Fibroblast of skin of abdomen (primary cell): ENCODE measurements at regions not wholly inside any gene's neighbourhood (a gene's known extent, or its start where the extent isn't known, plus 50 kb on each side); places are given as distances from the start of the nearest gene placed in this dataset.

Experiments used
- DNase-seq: peaks from one replicate; pipeline ENCODE4 v3.0.0-alpha.2; 2013

DNA sequence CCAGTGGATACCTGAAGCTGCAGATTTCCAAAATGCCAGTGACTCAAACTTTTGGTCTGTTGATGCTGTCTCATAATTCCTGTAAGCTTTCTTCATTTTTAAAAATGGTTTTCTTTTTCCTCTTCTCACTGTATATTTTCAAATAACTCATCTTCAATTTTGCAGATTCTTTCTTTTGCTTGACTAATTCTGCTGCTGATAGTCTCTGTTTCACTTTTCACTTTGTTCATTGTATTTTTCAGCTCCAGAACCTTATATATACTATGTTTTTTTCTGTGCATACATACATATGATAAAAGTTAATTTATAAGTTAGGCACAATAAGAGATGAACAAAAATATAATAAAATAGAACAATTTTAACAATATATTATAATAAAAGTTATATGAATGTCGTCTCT lies 237.7 kb upstream of the GPRIN3 start:
- DNase-seq = no peak

DNA sequence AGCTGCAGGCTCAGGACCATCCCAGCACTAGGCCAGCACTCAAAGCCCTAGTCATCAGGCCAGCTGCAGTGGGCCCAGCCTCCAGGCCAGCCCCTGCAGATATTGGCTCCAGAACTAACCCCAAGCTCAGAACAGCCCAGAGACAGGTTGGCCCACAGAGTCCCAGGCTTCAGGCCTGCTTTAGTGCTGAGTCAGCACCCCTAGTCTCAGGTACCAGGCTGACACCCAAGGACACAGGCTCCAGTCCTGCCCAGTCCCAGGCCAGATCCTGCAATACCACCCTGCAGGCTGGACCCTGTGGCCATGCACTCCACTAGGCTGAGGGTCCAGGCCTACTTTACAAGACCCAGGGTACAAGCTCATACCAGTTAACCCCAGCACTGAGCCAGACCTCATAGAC lies 234.4 kb upstream of the GPRIN3 start:
- no peak for DNase-seq

DNA sequence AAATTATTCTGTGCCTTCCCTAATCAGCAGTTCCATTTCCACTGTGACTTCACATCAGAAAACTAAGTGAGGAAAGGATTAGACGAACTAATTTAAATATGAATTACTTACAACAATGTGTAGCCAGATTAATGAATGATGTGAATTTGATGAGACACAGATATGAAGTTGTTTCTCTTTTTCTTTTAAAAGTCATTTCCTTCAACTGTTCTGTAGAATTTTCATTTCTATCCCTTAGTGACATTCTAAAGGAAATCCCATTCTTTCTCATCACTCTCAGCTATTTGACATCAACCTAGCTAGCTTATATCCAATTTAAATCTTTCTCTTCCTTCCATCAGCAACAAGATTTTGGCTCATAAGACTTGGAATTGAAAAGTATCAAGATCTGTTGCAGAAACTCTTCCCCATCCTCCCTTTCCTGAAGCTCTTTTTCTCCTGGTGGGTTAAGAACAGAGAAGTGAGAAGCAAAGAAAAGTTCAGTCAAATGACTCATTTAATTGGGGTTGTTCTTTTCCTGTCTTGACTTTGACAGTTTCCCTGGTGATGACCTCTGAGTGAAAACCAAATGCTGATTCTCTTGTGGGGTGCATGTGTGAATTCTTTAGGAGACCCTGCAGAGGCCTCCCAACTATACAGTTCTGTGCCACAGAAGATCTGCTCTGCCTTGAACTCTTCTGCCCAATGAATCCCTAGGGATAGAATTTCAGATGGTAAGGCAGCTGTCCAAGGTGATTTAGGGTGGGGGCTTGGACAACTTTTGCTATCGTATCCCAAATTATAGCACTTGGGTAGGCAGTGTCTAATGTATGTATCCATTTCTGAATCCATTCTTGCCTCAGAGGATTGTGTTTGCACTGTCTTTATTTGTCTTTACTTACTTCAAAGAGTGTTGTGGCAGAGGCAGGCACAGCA lies 232.5 kb upstream of the GPRIN3 start:
- no peak for DNase-seq

DNA sequence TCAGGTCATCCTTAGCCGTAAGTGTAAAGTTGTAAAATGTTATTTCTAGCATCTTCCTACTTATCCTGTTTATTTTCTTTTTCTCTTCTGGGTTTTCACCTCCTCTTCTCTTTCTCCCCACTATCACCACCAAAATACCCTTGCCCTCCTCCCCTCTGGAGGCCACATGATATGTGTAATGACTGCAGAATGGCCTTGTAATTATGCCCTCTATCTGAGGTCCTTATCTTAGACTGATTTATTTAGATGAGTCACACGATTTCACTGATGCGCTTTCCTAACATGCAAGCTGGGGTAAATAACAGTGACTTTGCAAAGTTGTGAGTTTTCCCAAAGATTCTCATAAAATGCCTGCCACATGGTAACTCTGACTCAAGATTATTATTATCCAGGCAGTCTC lies 231.8 kb upstream of the GPRIN3 start:
- DNase-seq = peak; percentile 24

DNA sequence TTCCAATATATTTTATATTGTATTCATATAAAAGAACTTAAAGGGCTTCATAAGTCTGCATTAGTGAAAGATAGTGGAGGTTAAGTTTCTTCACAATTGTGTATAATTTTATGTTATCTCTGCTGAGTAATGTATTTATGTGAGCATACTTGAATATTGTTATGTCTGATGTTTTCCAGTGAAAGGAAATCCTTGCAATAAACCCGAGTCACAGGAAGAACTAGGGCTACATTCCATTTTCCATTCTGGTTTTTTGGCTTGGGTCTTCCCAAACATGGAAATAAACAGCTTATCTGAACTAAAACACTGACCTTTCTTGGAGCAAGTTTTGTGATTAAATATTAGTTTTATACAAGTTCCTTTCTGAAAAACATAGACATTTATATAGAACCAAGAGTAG lies 231.3 kb upstream of the GPRIN3 start:
- no peak for DNase-seq

DNA sequence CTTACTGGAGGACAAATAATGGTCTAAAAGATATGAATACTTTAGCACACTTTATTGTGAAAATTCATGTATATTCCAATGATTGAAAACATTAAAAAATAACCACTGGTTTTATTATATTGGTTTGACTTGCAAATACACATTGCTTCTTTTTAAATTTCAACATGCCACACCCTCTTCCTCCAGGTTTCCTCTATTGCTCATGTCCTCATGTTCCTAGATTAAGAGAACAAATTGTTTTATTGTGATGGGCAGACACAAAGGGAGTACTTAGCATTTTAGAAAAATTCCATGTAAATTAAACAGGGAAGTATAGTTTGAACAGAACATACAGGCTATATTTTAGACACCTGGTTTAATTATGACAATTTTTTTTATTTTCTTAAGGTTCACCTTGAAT lies 230.6 kb upstream of the GPRIN3 start:
- DNase-seq = no peak

DNA sequence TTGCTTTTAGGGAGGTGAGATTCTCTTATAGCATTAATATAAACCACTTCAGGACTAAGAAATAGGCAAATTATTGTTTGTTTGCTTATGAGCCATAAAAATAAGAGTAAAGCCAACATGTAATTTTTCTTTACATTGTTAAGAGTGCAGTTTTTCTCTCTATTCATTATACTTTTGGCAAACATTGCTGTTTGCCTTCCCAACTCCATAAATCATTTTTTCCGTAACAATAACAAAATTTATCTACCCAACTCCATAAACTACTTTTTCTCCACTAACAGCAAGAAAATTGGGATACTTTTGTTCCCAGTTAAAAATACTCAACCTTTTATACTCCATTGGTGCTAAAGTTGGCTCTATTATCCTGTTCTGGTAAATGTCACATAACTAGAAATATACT lies 229.7 kb upstream of the GPRIN3 start:
- no peak for DNase-seq

DNA sequence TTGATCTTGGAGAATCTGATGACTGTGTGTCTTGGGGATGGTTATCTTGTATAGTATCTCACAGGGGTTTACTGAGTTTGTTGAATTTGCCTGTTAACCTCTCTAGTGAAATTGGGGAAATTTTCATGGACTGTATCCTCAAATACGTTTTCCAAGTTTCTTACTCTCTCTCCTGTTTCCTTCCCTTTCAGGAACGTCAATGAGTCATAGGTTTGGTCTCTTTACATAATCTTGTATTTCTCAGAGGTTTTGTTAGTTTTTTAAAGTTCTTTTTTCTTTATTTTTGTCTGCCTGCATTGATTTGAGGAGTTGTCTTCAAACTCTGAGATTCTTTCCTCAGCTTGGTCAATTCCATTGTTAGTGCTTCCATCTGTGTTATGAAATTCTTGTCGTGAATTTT lies 227.7 kb upstream of the GPRIN3 start:
- peak; percentile 3 for DNase-seq

DNA sequence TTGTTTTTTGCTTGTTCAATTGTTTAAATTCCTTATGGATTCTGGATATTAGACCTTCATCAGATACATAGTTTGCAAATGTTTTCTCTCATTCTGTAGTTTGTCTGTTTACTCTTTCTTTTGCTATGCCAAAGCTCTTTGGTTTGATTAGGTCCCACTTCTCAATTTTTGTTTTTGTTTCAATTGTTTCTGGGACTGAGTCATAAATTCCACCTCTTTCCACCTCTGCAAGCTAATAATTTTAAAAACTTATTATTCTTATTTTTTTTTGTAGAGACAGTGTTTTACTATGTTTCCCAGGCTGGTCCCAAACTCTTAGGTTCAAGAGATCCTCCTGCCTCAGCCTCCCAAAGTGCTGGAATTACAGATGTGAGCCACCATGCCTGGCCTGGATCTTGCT lies 226.8 kb upstream of the GPRIN3 start:
- no peak for DNase-seq

DNA sequence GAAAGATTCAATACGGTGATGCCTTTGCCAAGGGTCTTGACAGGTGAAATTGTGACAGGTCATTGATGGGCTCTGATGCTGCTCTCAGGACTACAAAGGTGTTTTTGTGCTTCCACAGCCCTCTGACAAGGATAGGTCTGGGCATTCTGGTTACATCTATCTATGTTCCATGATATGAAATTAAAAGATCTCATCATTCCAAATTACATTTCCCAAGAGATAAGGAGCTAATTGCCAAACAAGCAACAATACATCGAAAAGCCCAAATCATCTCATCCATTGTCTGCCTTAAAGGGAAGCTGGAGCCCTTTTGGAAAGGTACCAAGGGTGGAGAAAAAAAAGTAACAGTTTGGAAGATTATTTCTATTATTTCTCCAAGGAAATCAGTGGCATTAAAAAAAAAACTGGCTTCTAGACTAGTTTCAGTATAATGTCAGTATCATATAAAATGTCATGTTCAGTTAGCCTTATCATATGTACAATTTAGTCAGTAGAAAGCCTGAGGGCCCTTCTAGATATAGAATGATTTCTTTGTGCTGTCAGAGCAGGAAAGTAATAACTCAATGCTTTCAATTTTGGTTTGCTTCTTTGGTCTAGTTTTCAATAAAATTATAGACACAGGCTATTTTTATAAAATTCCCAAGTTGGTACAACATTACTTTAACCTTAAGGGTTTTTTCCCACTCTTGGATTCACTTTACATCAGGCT lies 224.5 kb upstream of the GPRIN3 start:
- DNase-seq = no peak

DNA sequence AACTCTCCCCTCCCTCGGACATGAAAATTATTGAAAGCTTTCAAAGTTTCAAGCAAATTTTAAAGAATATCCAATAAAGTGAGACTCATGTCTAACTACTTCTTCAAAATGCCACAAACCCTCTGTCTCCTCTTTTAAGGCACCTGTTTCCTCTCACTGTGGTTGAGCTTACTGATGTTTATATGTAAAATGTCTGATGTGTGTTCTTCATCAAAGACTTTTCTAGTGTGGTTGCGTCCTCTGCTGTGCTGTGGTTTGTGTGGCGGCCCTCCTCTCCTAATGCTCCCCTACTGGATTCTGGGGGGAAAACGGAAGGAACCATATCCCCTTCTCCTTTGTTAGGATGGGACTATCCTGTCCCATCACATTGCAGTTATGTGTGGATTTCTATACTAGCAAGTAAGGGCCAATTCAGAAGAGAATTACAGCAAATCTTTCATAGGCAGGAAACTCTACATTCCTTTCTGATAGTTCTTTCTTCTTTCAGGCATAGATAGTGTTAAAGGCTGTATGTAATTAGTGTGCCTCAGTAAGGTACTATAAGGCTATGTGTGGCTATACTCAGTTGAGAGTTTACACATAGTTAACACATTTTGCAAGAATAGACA lies 221.0 kb upstream of the GPRIN3 start:
- no peak for DNase-seq

DNA sequence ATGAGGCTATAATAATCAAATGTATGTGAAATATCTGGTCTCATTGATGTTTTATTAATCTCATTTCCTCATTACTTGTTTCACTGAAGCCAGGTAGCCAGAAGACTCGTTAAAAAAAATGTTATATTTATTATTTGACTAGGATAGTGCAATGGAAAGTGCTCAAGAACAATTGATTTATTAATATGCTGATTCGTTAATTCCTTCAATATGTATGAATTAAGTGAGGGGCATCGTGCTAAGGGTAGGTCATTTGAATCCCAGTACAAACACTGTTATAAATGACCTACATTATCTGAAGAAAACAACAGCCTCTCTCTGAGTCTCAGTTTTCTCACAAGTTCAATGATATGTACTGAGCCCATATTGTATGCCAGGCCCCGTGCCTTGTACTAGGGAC lies 214.2 kb upstream of the GPRIN3 start:
- no peak for DNase-seq

DNA sequence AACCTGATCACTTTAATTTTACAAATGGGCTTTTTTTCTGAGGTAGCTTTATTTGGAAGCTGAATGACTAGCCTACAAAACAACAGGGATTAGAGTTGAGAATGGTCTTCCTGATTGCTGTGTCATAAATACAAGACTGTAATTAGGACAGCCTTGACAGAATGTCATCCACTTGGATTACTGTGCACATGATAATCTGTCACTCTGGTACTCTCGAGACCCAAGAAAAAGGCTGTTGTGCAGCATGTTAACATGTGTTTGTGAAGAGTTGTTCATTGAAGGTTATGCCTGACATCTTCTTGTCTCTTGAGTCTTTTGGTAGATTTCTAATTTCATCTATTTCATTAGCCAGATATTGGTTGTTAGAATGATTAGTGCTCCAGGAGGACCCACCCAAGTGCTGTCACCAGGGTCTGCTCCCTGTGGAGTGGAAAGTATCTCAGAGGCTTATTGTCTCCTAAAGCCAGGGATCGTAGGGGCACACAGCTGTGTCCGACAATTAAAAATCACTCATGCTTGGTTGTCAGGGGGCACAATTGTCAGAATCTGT lies 212.2 kb upstream of the GPRIN3 start:
- DNase-seq = no peak

DNA sequence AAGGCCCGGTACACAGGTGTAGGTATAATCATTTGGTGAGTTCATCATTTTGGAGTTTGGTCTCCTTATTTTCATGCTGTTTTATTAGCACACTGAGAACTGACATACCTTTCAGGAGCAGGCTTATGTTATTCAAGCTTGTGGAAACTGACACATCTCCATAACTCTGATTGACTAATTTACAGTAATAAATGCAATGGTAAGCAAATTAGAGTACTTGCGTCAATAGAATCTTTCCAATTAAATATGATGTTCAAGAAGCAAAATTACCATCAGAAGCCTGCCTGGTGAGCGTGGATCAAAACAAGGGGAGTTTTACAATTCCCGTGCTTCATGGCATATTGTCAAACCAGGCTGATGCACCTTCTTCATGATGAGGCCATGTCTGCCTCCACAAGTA lies 210.7 kb upstream of the GPRIN3 start:
- no peak for DNase-seq

DNA sequence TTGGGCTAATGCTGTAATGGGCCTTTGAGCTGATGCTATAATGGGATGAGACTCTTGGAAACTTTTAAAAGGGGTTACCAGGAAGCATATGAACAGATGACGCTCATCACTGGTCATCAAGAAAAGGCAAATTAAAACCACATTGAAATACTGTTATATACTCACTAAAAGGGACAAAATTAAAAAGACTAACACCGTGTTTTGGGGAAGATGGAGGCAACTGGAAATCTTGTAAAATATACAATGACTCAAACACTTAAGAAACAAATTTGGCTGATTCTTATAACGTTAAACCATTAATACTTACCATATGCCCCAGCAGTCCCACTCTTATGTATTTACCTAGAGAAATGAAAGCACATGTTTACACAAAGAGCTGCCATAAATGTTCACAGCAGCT lies 207.2 kb upstream of the GPRIN3 start:
- DNase-seq = no peak

DNA sequence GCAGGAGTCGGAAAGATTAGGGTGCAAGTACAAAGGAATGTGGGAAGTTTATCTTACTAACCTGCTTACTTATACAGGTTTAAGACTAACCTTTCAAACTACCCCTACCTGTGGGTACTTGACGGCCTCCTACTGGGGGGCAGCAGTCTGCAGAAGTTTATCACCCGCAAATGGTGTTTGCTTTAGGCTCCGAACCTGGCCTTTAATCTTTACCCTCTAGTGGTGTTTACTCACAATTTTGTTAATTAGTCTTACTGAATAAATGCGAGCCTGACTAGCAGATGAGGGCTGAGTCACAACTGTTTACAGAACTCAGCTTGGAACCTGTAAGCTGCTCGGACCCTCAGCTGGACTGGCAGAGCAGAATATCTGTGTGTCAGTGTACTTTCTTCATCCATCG lies 204.2 kb upstream of the GPRIN3 start:
- no peak for DNase-seq

DNA sequence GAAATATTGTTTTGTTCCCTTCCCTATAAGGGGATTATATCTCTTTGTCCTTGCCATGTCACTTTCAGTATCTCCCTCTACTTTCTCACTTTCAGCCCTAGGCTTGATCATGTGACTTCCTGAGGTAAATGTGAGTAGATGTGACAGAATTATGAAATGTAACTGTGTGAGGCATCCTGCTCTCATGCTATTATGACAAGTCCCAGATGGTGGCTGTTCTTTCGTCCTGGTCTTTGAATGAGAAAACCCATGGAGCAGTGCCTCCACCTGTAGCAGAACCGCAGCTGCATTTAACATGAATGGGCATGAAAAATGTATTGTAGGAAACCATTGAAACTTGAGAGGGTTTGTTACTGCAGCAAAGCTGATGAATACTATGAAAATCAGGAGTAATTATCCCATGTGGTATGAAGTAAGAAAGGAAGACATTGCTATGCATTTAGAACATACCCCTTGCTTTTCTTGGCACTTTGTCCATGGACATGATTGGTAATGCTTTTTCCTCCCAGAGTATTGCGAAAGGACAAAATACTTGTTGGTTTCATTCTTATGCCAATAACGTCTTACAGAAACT lies 202.2 kb upstream of the GPRIN3 start:
- DNase-seq = peak; percentile 75

DNA sequence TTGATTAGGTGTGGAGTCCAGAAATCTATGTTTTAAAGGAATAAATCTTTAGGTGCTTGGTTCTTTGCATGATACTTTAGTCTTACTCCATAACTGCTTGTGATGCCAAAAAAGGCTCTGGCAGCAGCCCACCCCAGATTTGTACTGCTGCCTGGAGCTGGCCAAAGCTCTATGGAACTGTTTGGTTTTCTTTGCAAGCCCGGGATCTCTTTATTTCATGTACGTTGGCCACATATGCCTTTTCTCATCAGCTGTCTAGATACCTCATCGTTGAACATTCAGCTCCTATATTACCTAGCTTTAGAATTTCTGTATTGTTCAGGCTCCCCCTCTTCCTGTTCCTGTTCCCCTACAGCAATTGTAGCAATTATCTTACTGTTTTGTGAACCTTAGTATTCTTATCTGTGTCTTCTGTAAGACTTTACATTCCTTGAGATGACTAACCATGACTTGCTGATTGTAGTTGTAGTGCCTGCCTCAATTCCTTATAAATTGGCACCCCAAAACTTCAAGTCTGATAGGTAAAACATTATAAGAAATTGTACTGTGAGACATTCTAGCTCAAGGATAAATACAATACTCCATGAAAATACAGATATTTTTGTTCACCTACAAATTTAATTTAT lies 199.4 kb upstream of the GPRIN3 start:
- DNase-seq = no peak

DNA sequence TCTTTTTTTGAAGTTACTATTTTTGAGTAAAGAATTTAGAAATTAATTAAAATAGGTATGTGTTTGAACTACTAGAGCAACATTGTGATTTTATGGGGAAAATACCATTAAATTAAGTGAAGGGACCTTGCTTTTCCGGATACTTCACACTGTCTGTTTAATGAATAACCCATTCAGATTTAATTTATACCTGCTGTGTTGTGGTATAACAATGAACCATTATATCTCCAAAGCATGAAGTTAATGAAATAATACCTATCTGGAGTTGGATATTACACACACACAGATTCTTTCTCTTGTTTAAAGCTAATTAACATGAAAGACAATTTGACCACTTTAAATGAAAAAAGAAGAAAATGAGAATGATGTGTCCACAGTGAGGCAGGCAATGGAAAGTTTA lies 195.0 kb upstream of the GPRIN3 start:
- no peak for DNase-seq

DNA sequence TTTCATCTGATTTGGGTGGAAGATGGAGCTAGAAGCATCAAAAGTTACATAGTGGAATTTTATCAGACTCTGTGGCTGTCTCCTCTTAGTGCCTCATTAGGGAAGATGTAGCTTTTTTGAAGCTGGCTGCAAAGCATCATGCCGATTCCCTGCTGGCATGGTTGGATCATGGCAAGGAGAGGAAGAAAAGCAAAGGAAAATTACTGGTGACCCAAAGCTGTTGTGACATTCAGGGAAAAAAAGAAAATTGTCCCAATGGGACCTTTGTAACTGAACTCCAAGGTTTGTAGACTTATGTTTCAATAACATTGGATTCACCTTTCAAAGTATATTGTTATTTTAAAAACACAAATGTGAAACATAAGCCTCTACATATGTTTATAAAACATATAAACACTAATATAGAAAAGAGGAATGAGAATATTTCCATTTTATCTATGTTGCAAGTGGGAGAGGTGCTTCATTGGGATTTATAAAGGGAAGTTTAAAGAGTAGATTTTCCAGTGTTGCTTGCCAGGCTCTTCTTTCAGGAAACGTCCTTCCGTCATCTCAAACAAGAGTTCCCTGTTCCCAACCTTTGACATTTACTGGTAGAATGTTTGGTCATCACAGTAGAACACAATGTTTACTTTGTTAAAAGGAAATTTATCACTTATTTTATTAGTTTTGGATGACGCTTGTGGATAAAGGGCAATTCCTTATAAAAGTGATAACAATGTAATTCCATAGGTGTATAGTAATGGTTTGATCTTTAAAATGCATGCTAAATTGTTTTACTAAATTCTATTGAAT lies 190.1 kb upstream of the GPRIN3 start:
- no peak for DNase-seq

DNA sequence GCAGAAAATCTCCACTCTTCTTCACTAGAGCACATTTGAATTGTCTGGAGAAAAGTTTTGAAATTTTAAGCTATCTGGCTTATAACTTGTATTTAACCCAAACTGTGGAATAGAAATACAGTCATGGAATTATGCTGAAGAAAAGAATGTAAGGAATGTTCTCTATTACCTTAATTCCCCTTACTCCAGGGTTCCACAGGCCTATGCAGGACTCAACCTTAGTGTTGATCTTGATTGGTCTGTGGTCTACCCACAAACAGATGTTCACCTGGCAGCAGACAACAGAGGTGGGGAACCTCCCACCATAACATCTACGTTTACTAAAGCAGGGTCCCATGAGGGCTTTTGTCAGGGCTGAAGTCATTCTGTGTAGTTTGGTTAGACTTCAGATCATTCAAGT lies 189.3 kb upstream of the GPRIN3 start:
- peak; percentile 43 for DNase-seq

DNA sequence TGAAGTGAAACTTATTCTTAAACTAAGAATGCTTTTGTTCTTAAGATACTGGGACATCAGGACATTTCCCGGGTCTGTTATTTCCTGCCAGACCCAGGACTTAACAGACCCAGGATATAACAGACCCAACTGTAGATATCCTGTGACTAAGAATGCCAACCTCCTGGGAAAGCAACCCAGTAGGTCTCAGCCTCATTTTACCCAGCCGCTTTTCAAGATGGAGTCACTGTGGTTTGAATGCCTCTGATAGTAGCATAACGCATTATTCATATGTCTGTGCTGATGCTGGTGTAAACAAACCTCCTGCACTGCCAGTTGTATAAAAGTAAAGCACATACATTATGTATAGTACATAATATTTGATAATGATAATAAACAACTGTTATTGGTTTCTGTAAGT lies 185.8 kb upstream of the GPRIN3 start:
- DNase-seq = no peak
